K562 (cell line): ENCODE measurements at regions not wholly inside any gene's neighbourhood (a gene's known extent, or its start where the extent isn't known, plus 50 kb on each side); places are given as distances from the start of the nearest gene placed in this dataset.
A peak's percentile ranks its signal among the peaks of the same experiment; 100 is the strongest.

ENCODE experiments used
- ATAC-seq: fragments of 200-7000 bp; cut with Tn5 transposase; 3 replicates; pipeline ENCODE4 v1.9.1; 2020; ENCODE audit warnings: moderate library complexity
- BruUV-seq: library from RNA; stranded (reverse); fragments of 400-500 nt; replicated peaks from 2 replicates; lab custom pipeline; 2021; lab: Mats Ljungman, UMichigan
- CTCF ChIA-PET: fragments of 300-600 bp; formaldehyde crosslinking; extraction: SDS; loops from one replicate; lab custom pipeline; 2021; ENCODE audit warnings: low intra/inter-chr PET ratio; lab: Yijun Ruan, JAX
- POLR2A ChIA-PET: fragments of 300-600, 350-650 bp; sonication (Branson Sonifier 250); formaldehyde crosslinking; extraction: SDS; loops from one replicate; lab custom pipeline; 2021; ENCODE audit warnings: antibody characterized with exemption, inconsistent platforms; lab: Yijun Ruan, JAX
- DNase-seq, 4 experiments: peaks; one replicate each; pipeline versions ENCODE4 v3.0.0 to v3.0.0-alpha.2; 2011 to 2018; ENCODE audit warnings: low spot score in 3 of 4, mixed read lengths in 3 of 4; ENCODE audit errors: extremely low read depth in 1 of 4
- FAIRE-seq: peaks from 2 replicates; lab custom pipeline; 2011; peaks lifted over from hg19 to GRCh38; lab: Jason Lieb, UNC
- H2AFZ ChIP-seq: 2 replicates; pipeline ENCODE4 v1.6.0; 2011; ENCODE audit warnings: low read depth, low read length, control low read depth, inconsistent platforms
- H3K27ac ChIP-seq: fragments of 200-600 bp; 3 replicates; pipeline ENCODE4 v1.8.0; 2011; ENCODE audit warnings: low read depth, mild to moderate bottlenecking, control low read depth, inconsistent platforms, low read length, moderate library complexity, mixed read lengths; ENCODE audit errors: extremely low read depth
- H3K27me3 ChIP-seq, 2 experiments: fragments of 300-600 bp in 1 of 2; 2 replicates in 1 of 2; 3 replicates in 1 of 2; pipeline versions ENCODE4 v1.6.0 to v1.8.0; 2011; ENCODE audit warnings: inconsistent platforms in 2 of 2, low read length in 2 of 2, mild to moderate bottlenecking in 1 of 2, mixed read lengths in 1 of 2, moderate library complexity in 1 of 2; ENCODE audit not compliant: control insufficient read depth in 2 of 2, insufficient read depth in 2 of 2
- H3K36me3 ChIP-seq: fragments of 300-600 bp; 3 replicates; pipeline ENCODE4 v1.8.0; 2011; ENCODE audit warnings: mild to moderate bottlenecking, low read length, inconsistent platforms; ENCODE audit not compliant: control insufficient read depth, insufficient read depth
- H3K4me1 ChIP-seq, 2 experiments: fragments of 200-600 bp in 1 of 2; replicated peaks in 1 of 2; 2 replicates in 1 of 2; 3 replicates in 1 of 2; pipeline versions ENCODE4 v1.5.1 to v1.8.0; 2011; ENCODE audit warnings: inconsistent platforms in 2 of 2, low read length in 2 of 2, mild to moderate bottlenecking in 1 of 2, mixed read lengths in 1 of 2, moderate library complexity in 1 of 2; ENCODE audit not compliant: control insufficient read depth in 2 of 2, insufficient read depth in 2 of 2
- H3K4me2 ChIP-seq: 2 replicates; pipeline ENCODE4 v1.6.1; 2011; ENCODE audit warnings: low read length, control low read depth, inconsistent platforms, mixed read lengths; ENCODE audit not compliant: insufficient read depth
- H3K4me3 ChIP-seq: fragments of 200-600 bp; sonication (generic), shearing (Covaris generic); 2 replicates; pipeline ENCODE4 v1.5.1; 2016; ENCODE audit warnings: control low read depth, inconsistent platforms
- H3K79me2 ChIP-seq: fragments of 200-600 bp; 3 replicates; pipeline ENCODE4 v1.8.0; 2011; ENCODE audit warnings: low read length, inconsistent platforms; ENCODE audit not compliant: control insufficient read depth, insufficient read depth
- H3K9ac ChIP-seq, 2 experiments: 2 replicates each; pipeline versions ENCODE4 v1.6.0 to v1.6.1; 2011; ENCODE audit warnings: low read depth in 2 of 2, low read length in 2 of 2, control low read depth in 1 of 2, inconsistent platforms in 1 of 2, mild to moderate bottlenecking in 1 of 2, mixed read lengths in 1 of 2; ENCODE audit not compliant: insufficient read depth in 1 of 2
- H3K9me1 ChIP-seq: one replicate; pipeline ENCODE4 v1.6.0; 2011; ENCODE audit warnings: inconsistent platforms, mild to moderate bottlenecking, low read length, moderate library complexity; ENCODE audit not compliant: control insufficient read depth, insufficient read depth
- H3K9me3 ChIP-seq: replicated peaks from 2 replicates; pipeline ENCODE4 v1.5.1; 2011; ENCODE audit warnings: low read depth, low read length, inconsistent platforms; ENCODE audit not compliant: control insufficient read depth, insufficient read depth
- H4K20me1 ChIP-seq: replicated peaks from 2 replicates; pipeline ENCODE4 v1.6.1; 2011; ENCODE audit warnings: low read length, inconsistent platforms, mixed read lengths; ENCODE audit not compliant: control insufficient read depth, insufficient read depth
- CEBPG ChIP-seq, 3 experiments: fragments of 200-800 bp in 1 of 3; sonication (Bioruptor generic) in 1 of 3; sonication (generic) in 1 of 3; formaldehyde crosslinking in 1 of 3; IDR thresholded peaks in 2 of 3; conservative IDR thresholded peaks in 1 of 3; 2 replicates each; pipeline versions ENCODE4 v1.6.1 to v1.8.0; 2016 to 2022; ENCODE audit warnings: missing compliant biosample characterization in 2 of 3, missing genetic modification characterization in 2 of 3, mild to moderate bottlenecking in 1 of 3, missing genetic modification reagents in 1 of 3
- ELF1 ChIP-seq: fragments of 200-800 bp; sonication (Bioruptor generic); IDR thresholded peaks from 2 replicates; pipeline ENCODE4 v1.6.1; 2016; ENCODE audit warnings: missing genetic modification characterization, missing compliant biosample characterization
- PYGO2 ChIP-seq: fragments of 450-650 bp; IDR thresholded peaks from 2 replicates; pipeline ENCODE4 v1.6.1; 2016; ENCODE audit warnings: mild to moderate bottlenecking, missing genetic modification characterization, moderate library complexity, missing compliant biosample characterization
- WGBS: fragments of 100-300 bp; shearing (Covaris generic); methylation state at CpG from one replicate; pipeline ENCODE4 v1.1.6; 2016; ENCODE audit warnings: low coverage, mixed read lengths; ENCODE audit not compliant: insufficient coverage; ENCODE audit errors: missing lambda C conversion rate; 5-methylcytosine and 5-hydroxymethylcytosine counted together
- in situ Hi-C: fragments of 300-500 bp; cut with MboI; formaldehyde crosslinking; loops from 4 replicates; pipeline ENCODE4 v1.15.0; 2018; ENCODE audit warnings: inconsistent platforms, mixed read lengths
- intact Hi-C: fragments of 100-400 bp; cut with micrococcal nuclease; formaldehyde crosslinking; loops from 2 replicates; pipeline ENCODE4 v1.14.2; 2022
- TF ChIP-seq, protein P1 (sequence below), 2 experiments: IDR thresholded peaks in 1 of 2; conservative IDR thresholded peaks in 1 of 2; 2 replicates each; pipeline ENCODE4 v1.6.1; 2016; ENCODE audit warnings: low read depth in 2 of 2, mild to moderate bottlenecking in 1 of 2, missing compliant biosample characterization in 1 of 2, missing genetic modification characterization in 1 of 2, moderate library complexity in 1 of 2

DNA sequence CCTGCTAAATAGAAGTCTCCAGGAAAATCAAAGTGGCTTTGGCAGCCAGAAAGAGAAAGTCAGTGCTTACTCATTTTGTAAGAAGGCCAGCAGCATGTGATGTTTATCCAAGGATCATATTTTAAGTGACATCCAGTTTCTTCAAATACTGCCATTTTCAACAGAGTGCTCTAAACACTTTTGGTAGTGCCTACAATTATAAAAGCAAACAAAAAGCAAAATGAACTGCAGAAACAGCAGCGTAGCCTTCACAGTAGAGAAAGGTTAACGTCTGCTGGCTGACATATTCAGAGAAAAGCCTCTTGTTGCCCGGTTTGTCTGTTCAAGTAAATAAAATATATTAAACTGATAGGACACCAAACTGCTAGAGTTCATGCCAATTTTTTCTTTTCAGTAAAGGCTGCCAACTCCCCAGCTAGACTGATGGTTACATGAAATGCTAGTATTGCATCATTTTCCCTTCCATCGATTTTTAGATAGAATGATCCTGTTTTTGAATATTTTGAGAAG is 705.7 kb upstream of the SLC35B3 start:
- DNase-seq (no peak), FAIRE-seq (no peak), ATAC-seq (no peak)
- no peaks in the 10 kb centered on the region for H3K27me3 ChIP-seq
- ChIA-PET CTCF (no interaction called here), POLR2A (no interaction called here)
- intact Hi-C loops (no loop called here), in situ Hi-C loops (no loop called here)
- H3K79me2 ChIP-seq: no peaks in the 10 kb centered on the region
- no peak overlapping the region for H3K4me2 ChIP-seq
- H3K9me3 ChIP-seq: 0 out of 2 replicates have a peak, but pooled peaks cover 3% of the 10 kb centered on the region
- no peak overlapping the region for H3K4me3 ChIP-seq
- no peaks in the 10 kb centered on the region for H4K20me1 ChIP-seq
- H3K4me1 ChIP-seq: no peaks in the 10 kb centered on the region
- no peak overlapping the region for H3K9ac ChIP-seq
- H3K27ac ChIP-seq: no peak overlapping the region
- no TSS peak for BruUV-seq
- no peaks in the 10 kb centered on the region for H3K36me3 ChIP-seq
- no peak for TF ChIP-seq ELF1
- TF ChIP-seq PYGO2 (tag): no peak
- no peak for TF ChIP-seq CEBPG (CRISPR knock-in tag; IDR thresholded peaks at IDR 0.05)
- TF ChIP-seq CEBPG (tag; conservative IDR thresholded peaks at IDR 0.05 in 1 of 2, IDR thresholded peaks at IDR 0.05 in 1 of 2): peak in 1 of 2 experiments; percentile 59; a peak in 1 of 4 replicates
- TF ChIP-seq, protein P1, sequence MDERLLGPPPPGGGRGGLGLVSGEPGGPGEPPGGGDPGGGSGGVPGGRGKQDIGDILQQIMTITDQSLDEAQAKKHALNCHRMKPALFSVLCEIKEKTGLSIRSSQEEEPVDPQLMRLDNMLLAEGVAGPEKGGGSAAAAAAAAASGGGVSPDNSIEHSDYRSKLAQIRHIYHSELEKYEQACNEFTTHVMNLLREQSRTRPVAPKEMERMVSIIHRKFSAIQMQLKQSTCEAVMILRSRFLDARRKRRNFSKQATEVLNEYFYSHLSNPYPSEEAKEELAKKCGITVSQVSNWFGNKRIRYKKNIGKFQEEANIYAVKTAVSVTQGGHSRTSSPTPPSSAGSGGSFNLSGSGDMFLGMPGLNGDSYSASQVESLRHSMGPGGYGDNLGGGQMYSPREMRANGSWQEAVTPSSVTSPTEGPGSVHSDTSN (CRISPR knock-in tag; IDR thresholded peaks at IDR 0.05; ENCODE audit: low read depth): no peak
- TF ChIP-seq, protein P1 (tag; conservative IDR thresholded peaks at IDR 0.05; ENCODE audit: low read depth): no peak
- WGBS: 1% methylated on average over 4 of the region's 4 CpGs
- H3K9me1 ChIP-seq: no peaks in the 10 kb centered on the region
- H2AFZ ChIP-seq: no peak overlapping the region
